Skeletal muscle tissue (tissue), 3 donors: ENCODE measurements at regions not wholly inside any gene's neighbourhood (a gene's known extent, or its start where the extent isn't known, plus 50 kb on each side); places are given as distances from the start of the nearest gene placed in this dataset.

Experiments used
- H3K27ac ChIP-seq: one replicate; pipeline ENCODE4 v1.7.0; 2013; ENCODE audit warnings: mild to moderate bottlenecking, low read depth, low read length, inconsistent platforms
- H3K27me3 ChIP-seq, 3 donors: one replicate each; pipeline ENCODE4 v1.7.0; 2013; ENCODE audit warnings: low read length in 3 of 3; ENCODE audit not compliant: control insufficient read depth in 3 of 3, insufficient read depth in 3 of 3
- H3K36me3 ChIP-seq, 3 donors: one replicate each; pipeline ENCODE4 v1.7.0; 2013; ENCODE audit warnings: low read length in 3 of 3; ENCODE audit not compliant: control insufficient read depth in 3 of 3, insufficient read depth in 3 of 3
- H3K4me1 ChIP-seq, 3 donors: one replicate each; pipeline ENCODE4 v1.7.0; 2013; ENCODE audit warnings: low read length in 3 of 3, mild to moderate bottlenecking in 3 of 3; ENCODE audit not compliant: control insufficient read depth in 3 of 3, insufficient read depth in 3 of 3
- H3K4me3 ChIP-seq, 3 donors: one replicate each; pipeline ENCODE4 v1.7.0; 2013; ENCODE audit warnings: low read length in 3 of 3
- H3K9ac ChIP-seq, 3 donors: one replicate each; pipeline ENCODE4 v1.7.0; 2013; ENCODE audit warnings: low read length in 3 of 3, mild to moderate bottlenecking in 3 of 3, moderate library complexity in 2 of 3, low read depth in 1 of 3
- H3K9me3 ChIP-seq, 3 donors: one replicate each; pipeline ENCODE4 v1.7.0; 2013; ENCODE audit warnings: low read length in 3 of 3; ENCODE audit not compliant: control insufficient read depth in 3 of 3
- donor health status: Osteomylitis.

GRCh38 chr14:86540636-86541247 lies 1010.8 kb downstream of the FLRT2 start:
- H3K9ac ChIP-seq = no peak overlapping the region
- no peaks in the 10 kb centered on the region for H3K36me3 ChIP-seq
- H3K4me1 ChIP-seq = no peaks in the 10 kb centered on the region
- no peaks in the 10 kb centered on the region for H3K27me3 ChIP-seq
- no peaks in the 10 kb centered on the region for H3K9me3 ChIP-seq
- no peak overlapping the region for H3K4me3 ChIP-seq
- H3K27ac ChIP-seq = no peak overlapping the region

- H3K36me3 ChIP-seq = no peaks in the 10 kb centered on the region
- no peak overlapping the region for H3K4me3 ChIP-seq
- H3K9me3 ChIP-seq = no peaks in the 10 kb centered on the region
- no peaks in the 10 kb centered on the region for H3K27me3 ChIP-seq
- H3K9ac ChIP-seq = no peak overlapping the region
- H3K27ac ChIP-seq = no peak overlapping the region
- H3K4me1 ChIP-seq = no peaks in the 10 kb centered on the region
Measured at GRCh38 chr14:86539361-86540070, 1009.6 kb downstream of the FLRT2 start.

DNA sequence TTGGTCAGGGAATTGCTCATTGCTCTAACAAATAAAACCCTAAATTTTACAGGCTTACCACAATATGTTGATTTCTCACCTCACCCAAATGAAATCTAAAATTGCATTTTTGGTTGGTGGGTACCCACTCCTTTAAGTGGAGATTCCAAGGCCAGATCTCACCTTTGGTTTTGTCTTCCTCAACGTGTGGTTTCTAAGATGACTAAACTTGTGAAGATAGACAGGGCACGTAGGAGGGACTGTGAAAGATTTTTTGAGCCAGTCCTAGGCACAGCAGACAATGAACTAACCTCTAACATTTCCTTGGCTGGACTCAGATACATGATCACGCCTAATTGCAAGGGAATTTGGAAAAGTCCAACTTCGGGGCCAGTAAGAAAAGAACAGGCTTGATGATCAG lies 1003.9 kb downstream of the FLRT2 start:
- no peak overlapping the region for H3K9ac ChIP-seq
- H3K27me3 ChIP-seq = no peaks in the 10 kb centered on the region
- no peaks in the 10 kb centered on the region for H3K36me3 ChIP-seq
- H3K4me3 ChIP-seq = no peak overlapping the region
- H3K9me3 ChIP-seq = no peaks in the 10 kb centered on the region
- H3K4me1 ChIP-seq = no peaks in the 10 kb centered on the region
- H3K27ac ChIP-seq = no peak overlapping the region

- Histone ChIP-seq H3K9ac (no peak overlapping the region), H3K36me3 (no peaks in the 10 kb centered on the region), H3K4me1 (no peaks in the 10 kb centered on the region), H3K9me3 (no peaks in the 10 kb centered on the region), H3K27me3 (no peaks in the 10 kb centered on the region), H3K27ac (no peak overlapping the region), H3K4me3 (no peak overlapping the region)
Measured at GRCh38 chr14:86532219-86532618, 1002.3 kb downstream of the FLRT2 start.

DNA sequence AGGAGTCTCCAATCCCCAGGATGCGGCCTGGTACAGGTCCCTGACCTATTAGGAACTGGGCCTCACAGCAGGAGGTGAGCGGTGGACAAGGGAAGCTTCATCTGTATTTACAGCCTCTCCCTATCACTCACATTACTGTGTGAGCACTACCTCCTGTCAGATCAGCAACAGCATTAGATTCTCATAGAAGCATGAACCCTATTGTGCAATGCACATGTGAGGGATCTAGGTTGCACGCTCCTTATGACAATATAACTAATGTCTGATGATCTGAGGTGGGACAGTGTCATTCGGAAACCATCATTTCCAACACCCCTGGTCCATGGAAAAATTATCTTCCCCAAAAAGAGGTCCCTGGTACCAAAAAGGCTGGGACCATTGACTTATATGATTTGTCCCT lies 1000.5 kb downstream of the FLRT2 start:
- H3K36me3 ChIP-seq = no peaks in the 10 kb centered on the region
- H3K27ac ChIP-seq = no peak overlapping the region
- H3K4me1 ChIP-seq = no peaks in the 10 kb centered on the region
- no peak overlapping the region for H3K4me3 ChIP-seq
- no peak overlapping the region for H3K9ac ChIP-seq
- no peaks in the 10 kb centered on the region for H3K9me3 ChIP-seq
- H3K27me3 ChIP-seq = no peaks in the 10 kb centered on the region

DNA sequence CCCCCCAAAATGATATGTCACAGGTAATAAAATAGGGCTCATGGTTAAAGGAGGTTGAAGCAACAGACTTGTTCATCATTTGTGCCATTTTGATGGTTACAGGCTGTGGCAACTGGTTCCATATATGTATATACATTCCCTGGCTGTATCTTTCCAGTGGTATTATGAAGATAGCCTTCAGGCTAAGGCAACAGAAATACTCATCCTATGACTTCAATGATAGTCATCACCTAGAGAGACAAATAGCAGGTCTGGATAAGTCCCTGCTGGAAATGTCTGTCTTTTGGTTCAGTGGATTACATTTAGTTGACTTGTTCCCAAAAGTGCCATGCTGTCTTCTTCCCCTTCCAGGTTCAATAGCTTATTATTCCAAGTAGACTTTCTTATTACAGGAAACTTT lies 997.4 kb downstream of the FLRT2 start:
- Histone ChIP-seq H3K36me3 (no peaks in the 10 kb centered on the region), H3K4me1 (no peaks in the 10 kb centered on the region), H3K4me3 (no peak overlapping the region), H3K9ac (no peak overlapping the region), H3K9me3 (no peaks in the 10 kb centered on the region), H3K27ac (no peak overlapping the region), H3K27me3 (no peaks in the 10 kb centered on the region)

DNA sequence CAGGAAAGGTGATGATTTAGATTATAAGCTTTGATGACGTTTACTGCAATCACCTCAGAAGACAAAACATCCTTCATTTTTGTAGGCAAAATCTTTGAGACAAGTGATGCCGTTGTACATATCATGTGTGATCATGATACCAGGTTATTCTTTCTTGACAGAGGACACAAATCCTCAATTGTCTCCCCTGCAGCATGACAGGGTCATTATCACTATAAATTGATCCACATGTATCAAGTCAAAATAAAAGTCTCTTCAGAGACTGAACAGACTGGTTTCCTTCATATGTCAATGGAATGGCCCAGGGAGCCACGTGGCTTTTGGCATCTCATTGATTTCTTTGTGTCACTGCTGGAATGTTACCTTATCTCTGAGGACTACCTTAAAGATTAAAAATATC lies 995.7 kb downstream of the FLRT2 start:
- no peaks in the 10 kb centered on the region for H3K4me1 ChIP-seq
- no peaks in the 10 kb centered on the region for H3K9me3 ChIP-seq
- no peak overlapping the region for H3K9ac ChIP-seq
- H3K27me3 ChIP-seq = no peaks in the 10 kb centered on the region
- H3K4me3 ChIP-seq = no peak overlapping the region
- no peak overlapping the region for H3K27ac ChIP-seq
- no peaks in the 10 kb centered on the region for H3K36me3 ChIP-seq

- H3K9ac ChIP-seq = no peak overlapping the region
- H3K4me1 ChIP-seq = no peaks in the 10 kb centered on the region
- H3K36me3 ChIP-seq = no peaks in the 10 kb centered on the region
- no peaks in the 10 kb centered on the region for H3K9me3 ChIP-seq
- H3K4me3 ChIP-seq = no peak overlapping the region
- H3K27ac ChIP-seq = no peak overlapping the region
- H3K27me3 ChIP-seq = no peaks in the 10 kb centered on the region
Measured at GRCh38 chr14:86521843-86522242, 991.9 kb downstream of the FLRT2 start.

GRCh38 chr14:86521031-86521730 lies 991.2 kb downstream of the FLRT2 start:
- no peaks in the 10 kb centered on the region for H3K36me3 ChIP-seq
- no peaks in the 10 kb centered on the region for H3K4me1 ChIP-seq
- no peaks in the 10 kb centered on the region for H3K27me3 ChIP-seq
- H3K9me3 ChIP-seq = no peaks in the 10 kb centered on the region
- H3K4me3 ChIP-seq = no peak overlapping the region
- no peak overlapping the region for H3K27ac ChIP-seq
- H3K9ac ChIP-seq = no peak overlapping the region

DNA sequence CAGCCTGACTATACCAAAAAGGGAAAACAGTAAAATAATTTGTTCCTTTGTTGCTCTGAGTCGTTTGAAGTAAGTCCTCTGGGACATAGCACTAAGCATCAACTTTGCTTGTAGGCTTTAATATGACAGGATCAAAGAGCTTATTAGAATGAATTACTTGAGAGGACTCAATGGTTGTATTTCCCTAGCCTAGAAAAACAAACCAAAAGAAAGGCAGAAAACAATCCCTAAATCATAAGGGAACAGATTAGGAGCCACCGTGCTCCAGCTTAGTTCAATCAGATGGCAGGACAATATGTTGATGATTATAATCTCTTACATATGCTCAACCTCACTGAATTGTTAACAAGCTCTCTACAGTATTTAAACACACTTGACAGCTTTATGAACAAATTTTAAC lies 988.4 kb downstream of the FLRT2 start:
- Histone ChIP-seq H3K27ac (no peak overlapping the region), H3K9me3 (no peaks in the 10 kb centered on the region), H3K4me1 (no peaks in the 10 kb centered on the region)

More for the DNA sequence above, 988.4 kb downstream of the FLRT2 start:
- no peak overlapping the region for H3K9ac ChIP-seq
- H3K27me3 ChIP-seq = no peaks in the 10 kb centered on the region
- no peak overlapping the region for H3K4me3 ChIP-seq
- no peaks in the 10 kb centered on the region for H3K36me3 ChIP-seq
